ENCODE measurements at regions not wholly inside any gene's neighbourhood (a gene's known extent, or its start where the extent isn't known, plus 50 kb on each side); places are given as distances from the start of the nearest gene placed in this dataset.

DNA sequence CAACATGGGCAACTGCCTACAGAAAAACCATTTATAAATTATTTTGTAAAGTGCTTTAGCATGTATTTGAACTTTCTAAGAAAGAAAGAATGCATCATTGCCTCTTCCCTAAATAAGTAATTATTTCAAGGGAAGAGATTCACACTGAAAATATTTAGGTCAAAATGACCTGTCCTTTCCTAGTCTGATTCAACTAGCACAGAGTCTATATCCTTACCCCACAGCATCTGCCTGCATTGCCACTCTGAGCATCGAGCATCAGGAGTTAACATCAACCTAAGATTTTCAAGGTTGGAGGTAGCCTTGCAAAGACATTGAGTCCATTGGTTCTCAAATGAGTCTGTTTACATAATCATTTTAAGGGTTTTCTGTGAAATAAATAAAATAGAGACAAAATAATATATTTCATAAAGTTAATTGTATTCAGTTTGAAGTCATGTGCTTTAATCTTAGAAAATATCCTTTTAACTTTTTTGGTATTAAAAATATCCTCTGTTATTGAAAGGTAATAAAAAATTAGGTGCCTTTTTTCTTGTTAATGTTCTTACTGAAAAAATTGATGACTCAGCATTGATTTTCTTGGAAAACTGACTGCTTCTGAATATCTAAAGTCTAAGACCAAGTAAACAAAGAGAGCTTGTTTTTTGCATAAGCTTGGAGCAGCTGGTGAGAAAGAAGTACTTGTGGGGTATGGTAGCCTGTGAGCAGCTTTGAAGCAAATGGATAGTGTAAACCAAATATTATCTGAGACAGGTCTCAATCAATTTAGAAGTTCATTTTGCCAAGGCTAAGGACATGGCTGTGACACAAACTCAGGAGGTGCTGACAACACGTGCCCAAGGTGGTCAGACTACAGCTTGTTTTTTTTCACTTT, 269.0 kb upstream of the CLEC14A start:
- TF ChIP-seq ZNF384 (IDR thresholded peaks at IDR 0.05) (no peak), FOXM1 (IDR thresholded peaks at IDR 0.05; ENCODE audit: borderline replicate concordance) (no peak), FOXK2 (IDR thresholded peaks at IDR 0.05) (no peak), TARDBP (IDR thresholded peaks at IDR 0.05) (no peak)
- TF ChIP-seq, protein P1, sequence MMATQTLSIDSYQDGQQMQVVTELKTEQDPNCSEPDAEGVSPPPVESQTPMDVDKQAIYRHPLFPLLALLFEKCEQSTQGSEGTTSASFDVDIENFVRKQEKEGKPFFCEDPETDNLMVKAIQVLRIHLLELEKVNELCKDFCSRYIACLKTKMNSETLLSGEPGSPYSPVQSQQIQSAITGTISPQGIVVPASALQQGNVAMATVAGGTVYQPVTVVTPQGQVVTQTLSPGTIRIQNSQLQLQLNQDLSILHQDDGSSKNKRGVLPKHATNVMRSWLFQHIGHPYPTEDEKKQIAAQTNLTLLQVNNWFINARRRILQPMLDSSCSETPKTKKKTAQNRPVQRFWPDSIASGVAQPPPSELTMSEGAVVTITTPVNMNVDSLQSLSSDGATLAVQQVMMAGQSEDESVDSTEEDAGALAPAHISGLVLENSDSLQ (IDR thresholded peaks at IDR 0.05) = no peak
